GM12891 (cell line): ENCODE measurements at regions not wholly inside any gene's neighbourhood (a gene's known extent, or its start where the extent isn't known, plus 50 kb on each side); places are given as distances from the start of the nearest gene placed in this dataset.

Experiments
- POLR2A ChIP-seq: IDR thresholded peaks from 2 replicates; pipeline ENCODE4 v1.6.1; 2011; ENCODE audit warnings: low read depth, low read length, control low read depth
- POLR2AphosphoS5 ChIP-seq: IDR thresholded peaks from 2 replicates; pipeline ENCODE4 v1.6.1; 2011; ENCODE audit warnings: low read depth, low read length, control low read depth
- POU2F2 ChIP-seq: IDR thresholded peaks from 2 replicates; pipeline ENCODE4 v1.6.1; 2011; ENCODE audit warnings: low read depth, mild to moderate bottlenecking, control low read depth, low read length, moderate library complexity
- SPI1 ChIP-seq: IDR thresholded peaks from 2 replicates; pipeline ENCODE4 v1.6.1; 2011; ENCODE audit warnings: low read depth, low read length, control low read depth

DNA sequence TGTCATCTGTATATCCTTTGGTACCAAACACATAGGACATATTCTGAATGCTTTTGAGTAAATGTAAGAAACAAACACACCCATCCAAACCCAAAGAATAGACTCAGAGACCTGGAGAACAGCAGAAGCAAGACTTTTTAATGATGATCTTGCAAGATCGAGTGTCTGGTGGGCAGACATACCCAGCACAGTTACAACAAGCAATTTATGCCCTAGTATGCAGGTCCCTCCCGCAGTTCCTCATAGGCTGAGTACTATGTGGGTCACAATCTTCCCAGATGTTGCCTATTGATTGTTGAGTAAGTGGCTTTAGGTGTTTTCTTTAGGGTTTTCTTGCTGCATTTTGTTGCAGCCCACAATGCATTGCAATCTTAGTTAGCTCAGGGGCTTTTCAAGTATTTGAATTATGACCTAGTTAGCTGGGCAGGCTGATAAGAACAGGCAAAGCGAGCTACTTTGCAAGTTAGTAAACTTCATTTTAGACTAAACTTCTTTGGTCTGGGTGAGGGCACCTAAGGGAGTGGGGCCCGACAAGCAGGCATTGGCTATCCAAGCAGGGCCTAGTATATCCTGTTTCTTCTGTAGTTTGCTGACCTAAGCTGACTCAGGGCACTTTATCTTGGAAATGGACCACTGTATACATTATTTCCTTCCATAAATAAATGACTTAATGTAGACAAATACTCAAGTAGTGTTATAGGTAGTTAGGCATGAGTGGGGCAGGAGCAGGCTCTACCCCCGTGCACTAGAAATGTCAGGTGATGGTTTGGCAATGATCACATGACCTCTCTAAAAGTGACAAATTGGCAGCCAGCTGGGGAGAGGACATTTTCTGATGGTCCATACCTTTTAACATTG, 87.3 kb upstream of the LIPC start:
- TF ChIP-seq POLR2AphosphoS5 (no peak), POLR2A (no peak), POU2F2 (no peak), SPI1 (no peak)
